Type B pancreatic cell (in vitro differentiated cells): ENCODE measurements at regions not wholly inside any gene's neighbourhood (a gene's known extent, or its start where the extent isn't known, plus 50 kb on each side); places are given as distances from the start of the nearest gene placed in this dataset.
"Not testable (repeated sequence)": the region's sequence is repeated elsewhere in the genome, so short reads cannot be mapped to it uniquely, and the experiment has no call there.

ENCODE experiments used
- DNase-seq: peaks from one replicate; pipeline ENCODE4 v3.0.0; 2021; ENCODE audit warnings: mixed read lengths; ENCODE audit not compliant: unreplicated experiment; ENCODE audit errors: extremely low spot score
- H3K27ac Mint-ChIP-seq: 2 replicates; pipeline ENCODE4 v1.8.0; 2021; ENCODE audit warnings: mild to moderate bottlenecking, mixed read lengths
- H3K27me3 Mint-ChIP-seq: 2 replicates; pipeline ENCODE4 v1.8.0; 2021; ENCODE audit warnings: mixed read lengths
- H3K36me3 Mint-ChIP-seq: 2 replicates; pipeline ENCODE4 v1.8.0; 2021; ENCODE audit warnings: mixed read lengths
- H3K4me1 Mint-ChIP-seq: one replicate; pipeline ENCODE4 v1.8.0; 2021; ENCODE audit warnings: mixed read lengths; ENCODE audit not compliant: unreplicated experiment
- H3K4me3 Mint-ChIP-seq: 2 replicates; pipeline ENCODE4 v1.8.0; 2021; ENCODE audit warnings: mild to moderate bottlenecking, mixed read lengths
- H3K9me3 Mint-ChIP-seq: 2 replicates; pipeline ENCODE4 v1.8.0; 2021; ENCODE audit warnings: mixed read lengths
- TF ChIP-seq, protein P1 (sequence below): fragments of 200-600 bp; sonication (generic); conservative IDR thresholded peaks from 2 replicates; pipeline ENCODE4 v1.5.0; 2021; ENCODE audit warnings: antibody characterized with exemption, mild to moderate bottlenecking

DNA sequence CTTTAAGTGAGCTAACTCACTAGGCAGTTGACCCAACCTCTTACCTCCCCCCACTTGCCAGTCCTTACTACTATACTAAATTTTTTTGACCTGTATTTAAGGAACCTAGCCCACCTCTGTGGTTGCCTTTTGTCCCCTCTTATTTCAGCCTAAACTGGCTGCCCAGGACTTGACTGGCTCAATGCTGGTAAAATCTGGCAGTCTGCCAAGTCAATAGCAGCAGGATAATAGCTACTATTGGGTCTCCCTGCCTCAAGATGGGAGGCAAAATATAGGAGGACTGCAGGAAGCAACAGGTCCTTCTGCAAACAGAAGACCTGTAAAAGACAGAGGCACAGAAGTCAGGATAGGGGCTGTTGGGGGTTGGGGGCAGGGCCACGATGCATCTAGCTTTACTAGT, 144.2 kb upstream of the POGK start:
- TF ChIP-seq, protein P1, sequence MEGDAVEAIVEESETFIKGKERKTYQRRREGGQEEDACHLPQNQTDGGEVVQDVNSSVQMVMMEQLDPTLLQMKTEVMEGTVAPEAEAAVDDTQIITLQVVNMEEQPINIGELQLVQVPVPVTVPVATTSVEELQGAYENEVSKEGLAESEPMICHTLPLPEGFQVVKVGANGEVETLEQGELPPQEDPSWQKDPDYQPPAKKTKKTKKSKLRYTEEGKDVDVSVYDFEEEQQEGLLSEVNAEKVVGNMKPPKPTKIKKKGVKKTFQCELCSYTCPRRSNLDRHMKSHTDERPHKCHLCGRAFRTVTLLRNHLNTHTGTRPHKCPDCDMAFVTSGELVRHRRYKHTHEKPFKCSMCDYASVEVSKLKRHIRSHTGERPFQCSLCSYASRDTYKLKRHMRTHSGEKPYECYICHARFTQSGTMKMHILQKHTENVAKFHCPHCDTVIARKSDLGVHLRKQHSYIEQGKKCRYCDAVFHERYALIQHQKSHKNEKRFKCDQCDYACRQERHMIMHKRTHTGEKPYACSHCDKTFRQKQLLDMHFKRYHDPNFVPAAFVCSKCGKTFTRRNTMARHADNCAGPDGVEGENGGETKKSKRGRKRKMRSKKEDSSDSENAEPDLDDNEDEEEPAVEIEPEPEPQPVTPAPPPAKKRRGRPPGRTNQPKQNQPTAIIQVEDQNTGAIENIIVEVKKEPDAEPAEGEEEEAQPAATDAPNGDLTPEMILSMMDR = no peak
- Mint-ChIP-seq H3K4me3 (no peak overlapping the region), H3K27ac (no peak overlapping the region), H3K9me3 (no peaks in the 10 kb centered on the region), H3K4me1 (peaks cover 4% of the 10 kb centered on the region), H3K27me3 (peaks cover 11% of the 10 kb centered on the region), H3K36me3 (no peaks in the 10 kb centered on the region)
- no peak for DNase-seq

DNA sequence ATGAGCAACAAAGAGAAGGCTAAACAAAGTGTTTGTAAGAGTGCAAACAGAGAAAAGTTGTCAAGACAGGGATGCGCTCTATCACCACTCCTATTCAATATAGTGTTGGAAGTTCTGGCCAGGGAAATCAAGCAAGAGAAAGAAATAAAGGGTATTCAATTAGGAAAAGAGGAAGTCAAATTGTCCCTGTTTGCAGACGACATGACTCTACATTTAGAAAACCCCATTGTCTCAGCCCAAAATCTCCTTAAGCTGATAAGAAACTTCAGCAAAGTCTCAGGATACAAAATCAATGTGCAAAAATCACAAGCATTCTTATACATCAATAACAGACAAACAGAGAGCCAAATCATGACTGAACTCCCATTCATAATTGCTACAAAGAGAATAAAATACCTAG, 143.4 kb upstream of the POGK start:
- H3K4me1 Mint-ChIP-seq, H3K4me3 Mint-ChIP-seq, H3K9me3 Mint-ChIP-seq, H3K36me3 Mint-ChIP-seq, DNase-seq, H3K27ac Mint-ChIP-seq: not testable (repeated sequence)
- H3K27me3 Mint-ChIP-seq = peaks cover 14% of the 10 kb centered on the region

DNA sequence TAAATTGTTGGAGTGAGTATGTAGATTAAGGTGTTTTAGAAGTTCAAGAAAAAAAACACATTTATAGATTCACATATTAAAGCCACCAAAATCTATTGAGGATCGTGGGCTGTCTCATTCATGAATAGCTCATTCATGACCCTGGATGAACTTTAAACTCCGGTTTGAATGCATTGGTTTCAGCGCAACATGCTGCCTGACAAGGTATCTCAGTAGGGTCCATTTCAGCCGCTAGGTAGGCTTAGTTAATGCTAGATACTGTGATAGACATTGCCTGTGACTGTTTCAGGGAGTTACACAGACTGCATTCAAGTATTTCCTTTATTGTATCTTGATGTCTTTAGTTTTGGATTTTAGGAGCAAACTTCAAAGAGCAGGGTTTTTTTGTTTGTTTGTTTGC, 140.5 kb upstream of the POGK start:
- Mint-ChIP-seq H3K27ac (no peak overlapping the region), H3K36me3 (no peaks in the 10 kb centered on the region)
- TF ChIP-seq, protein P1 = no peak

DNA sequence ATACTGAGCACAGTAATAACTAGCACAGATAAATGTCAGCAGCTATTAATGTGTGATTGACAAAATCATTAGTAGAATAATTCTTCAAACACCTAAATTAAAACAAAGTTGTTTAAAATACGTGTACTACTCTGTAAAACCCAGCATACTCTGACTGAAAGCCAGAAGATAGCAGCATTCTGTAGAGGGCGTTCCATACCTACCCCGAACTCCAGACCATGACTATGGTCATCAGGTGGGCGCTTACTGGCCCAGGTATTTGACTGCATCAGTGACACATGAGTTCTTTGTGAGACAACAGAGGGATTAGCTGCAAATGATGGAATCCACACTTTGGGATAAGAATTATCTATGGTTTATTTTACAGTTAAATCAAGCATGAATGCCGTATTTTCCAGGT, 139.7 kb upstream of the POGK start:
- H3K27ac Mint-ChIP-seq = no peak overlapping the region
- H3K4me3 Mint-ChIP-seq = no peak overlapping the region
- TF ChIP-seq, protein P1 = no peak
- DNase-seq = no peak
- H3K27me3 Mint-ChIP-seq = peaks cover 10% of the 10 kb centered on the region
- H3K36me3 Mint-ChIP-seq = no peaks in the 10 kb centered on the region
- no peaks in the 10 kb centered on the region for H3K9me3 Mint-ChIP-seq
- no peaks in the 10 kb centered on the region for H3K4me1 Mint-ChIP-seq

More for the DNA sequence above, 140.5 kb upstream of the POGK start:
- Mint-ChIP-seq H3K4me3 (no peak overlapping the region), H3K4me1 (no peaks in the 10 kb centered on the region), H3K27me3 (peaks cover 10% of the 10 kb centered on the region), H3K9me3 (no peaks in the 10 kb centered on the region)
- no peak for DNase-seq

DNA sequence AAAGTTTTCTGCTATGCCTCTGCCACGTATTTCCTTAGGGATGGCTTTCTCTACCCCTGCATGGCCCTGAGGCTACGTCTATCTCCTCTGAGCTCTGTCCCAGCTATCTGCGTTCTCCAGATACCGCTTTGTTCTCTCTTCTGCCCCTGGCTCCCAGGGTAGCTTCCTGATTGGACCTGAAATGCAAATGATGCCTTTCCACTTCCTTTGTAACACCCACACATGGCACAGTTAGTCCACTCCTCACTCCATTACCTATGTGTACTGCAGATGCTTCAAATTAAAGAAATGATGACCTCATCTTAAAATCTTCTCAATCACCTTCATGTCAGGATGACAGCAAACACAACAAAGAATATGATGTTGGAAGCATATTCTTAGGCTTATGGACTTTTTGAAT, 138.6 kb upstream of the POGK start:
- DNase-seq = no peak
- H3K27ac Mint-ChIP-seq = no peak overlapping the region
- H3K27me3 Mint-ChIP-seq = peaks cover 13% of the 10 kb centered on the region
- no peak overlapping the region for H3K4me3 Mint-ChIP-seq
- no peaks in the 10 kb centered on the region for H3K9me3 Mint-ChIP-seq
- TF ChIP-seq, protein P1 = no peak
- no peaks in the 10 kb centered on the region for H3K36me3 Mint-ChIP-seq
- no peaks in the 10 kb centered on the region for H3K4me1 Mint-ChIP-seq

DNA sequence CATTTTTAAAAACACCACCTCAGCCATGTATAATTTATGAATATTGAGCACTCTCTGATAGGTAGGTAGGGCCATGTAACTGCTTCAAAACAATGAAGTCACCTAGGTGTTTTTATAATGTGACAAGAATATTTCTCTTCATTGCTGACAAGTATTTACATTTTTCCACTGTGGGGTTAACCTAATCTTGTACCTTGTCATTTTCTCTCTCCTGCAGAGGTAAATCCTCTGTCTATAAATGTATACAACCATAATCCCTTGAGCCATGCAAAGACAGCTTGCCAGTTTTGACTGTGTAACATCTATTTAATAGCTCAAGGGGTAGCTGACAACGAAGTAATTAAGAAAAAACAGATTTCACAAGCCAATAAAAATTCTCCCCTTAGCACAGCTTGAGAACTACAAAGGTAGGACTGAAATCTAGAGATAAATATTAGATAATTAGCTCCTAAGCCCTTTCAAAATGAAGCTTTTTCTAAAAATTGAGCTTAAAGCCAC, 137.6 kb upstream of the POGK start:
- TF ChIP-seq, protein P1 = no peak
- no peak for DNase-seq
- Mint-ChIP-seq H3K4me1 (no peaks in the 10 kb centered on the region), H3K9me3 (no peaks in the 10 kb centered on the region), H3K27me3 (peaks cover 10% of the 10 kb centered on the region), H3K27ac (no peak overlapping the region), H3K4me3 (no peak overlapping the region), H3K36me3 (no peaks in the 10 kb centered on the region)
